H1 (cell line): ENCODE measurements at regions not wholly inside any gene's neighbourhood (a gene's known extent, or its start where the extent isn't known, plus 50 kb on each side); places are given as distances from the start of the nearest gene placed in this dataset.

Experiments used
- CTCF ChIA-PET: fragments of 300-600 bp; sonication (Branson Sonifier 250); formaldehyde crosslinking; loops from one replicate; lab custom pipeline; 2021; ENCODE audit not compliant: partially characterized antibody; lab: Charles Lee
- POLR2A ChIA-PET: fragments of 300-600 bp; sonication (Branson Sonifier 250); formaldehyde crosslinking; loops from one replicate; lab custom pipeline; 2021; ENCODE audit warnings: inconsistent platforms; ENCODE audit not compliant: partially characterized antibody; lab: Charles Lee
- DNase-seq, 2 experiments: peaks; one replicate each; pipeline versions ENCODE4 v3.0.0 to v3.0.0-alpha.2; 2010 to 2022; ENCODE audit warnings: low spot score in 2 of 2, low read depth in 1 of 2, mixed read lengths in 1 of 2
- FAIRE-seq: peaks from 2 replicates; lab custom pipeline; 2011; peaks lifted over from hg19 to GRCh38; lab: Jason Lieb, UNC
- H2AFZ ChIP-seq: 2 replicates; pipeline ENCODE4 v1.8.1; 2012; ENCODE audit warnings: low read length, inconsistent platforms
- H2AK5ac ChIP-seq: 2 replicates; pipeline ENCODE4 v1.6.1; 2013; ENCODE audit warnings: low read depth, low read length
- H2BK120ac ChIP-seq: replicated peaks from 2 replicates; pipeline ENCODE3; 2013; ENCODE audit warnings: low read depth, low read length, inconsistent platforms
- H2BK12ac ChIP-seq: 2 replicates; pipeline ENCODE4 v1.6.1; 2013; ENCODE audit warnings: low read depth, low read length
- H2BK15ac ChIP-seq: 2 replicates; pipeline ENCODE4 v1.6.1; 2013; ENCODE audit warnings: low read length
- H2BK20ac ChIP-seq: 2 replicates; pipeline ENCODE4 v1.6.1; 2013; ENCODE audit warnings: low read length
- H2BK5ac ChIP-seq: 2 replicates; pipeline ENCODE4 v1.6.1; 2013; ENCODE audit warnings: low read depth, low read length
- H3K14ac ChIP-seq: 2 replicates; pipeline ENCODE4 v1.6.1; 2013; ENCODE audit warnings: inconsistent platforms; ENCODE audit not compliant: insufficient read length
- H3K18ac ChIP-seq: 2 replicates; pipeline ENCODE4 v1.6.1; 2013; ENCODE audit warnings: low read length; ENCODE audit errors: extremely low read depth
- H3K23ac ChIP-seq: 2 replicates; pipeline ENCODE4 v1.6.1; 2013; ENCODE audit warnings: inconsistent platforms; ENCODE audit not compliant: insufficient read length
- H3K23me2 ChIP-seq: 2 replicates; pipeline ENCODE4 v1.6.1; 2013; ENCODE audit warnings: low read depth, low read length
- H3K27ac ChIP-seq: 2 replicates; pipeline ENCODE4 v1.6.1; 2011; ENCODE audit warnings: low read depth, low read length, inconsistent platforms
- H3K27me3 ChIP-seq, 4 experiments: replicated peaks in 1 of 4; 1 replicate in 1 of 4; 2 replicates in 3 of 4; pipeline versions ENCODE4 v1.6.1 to v1.8.1; 2011 to 2013; ENCODE audit warnings: low read length in 3 of 4, mild to moderate bottlenecking in 3 of 4, inconsistent platforms in 2 of 4, mixed read lengths in 2 of 4, moderate library complexity in 1 of 4; ENCODE audit not compliant: control insufficient read depth in 3 of 4, insufficient read depth in 3 of 4; ENCODE audit errors: extremely low read depth in 1 of 4
- H3K36me3 ChIP-seq, 4 experiments: 2 replicates each; pipeline versions ENCODE4 v1.6.1 to v1.8.1; 2011 to 2013; ENCODE audit warnings: mild to moderate bottlenecking in 4 of 4, low read length in 3 of 4, moderate library complexity in 2 of 4, control low read depth in 1 of 4, inconsistent platforms in 1 of 4; ENCODE audit not compliant: insufficient read depth in 4 of 4, control insufficient read depth in 2 of 4
- H3K4ac ChIP-seq: replicated peaks from 2 replicates; pipeline ENCODE3; 2013; ENCODE audit warnings: low read length, low read depth, mixed read lengths, inconsistent platforms; ENCODE audit not compliant: insufficient read length
- H3K4me1 ChIP-seq, 4 experiments: replicated peaks in 1 of 4; 1 replicate in 1 of 4; 2 replicates in 3 of 4; pipeline versions ENCODE4 v1.6.1 to v1.8.1; 2011 to 2013; ENCODE audit warnings: low read length in 3 of 4, inconsistent platforms in 2 of 4, mixed read lengths in 1 of 4; ENCODE audit not compliant: insufficient read depth in 4 of 4, control insufficient read depth in 3 of 4
- H3K4me2 ChIP-seq, 2 experiments: 2 replicates each; pipeline versions ENCODE4 v1.6.1 to v1.8.1; 2011 to 2013; ENCODE audit warnings: low read depth in 2 of 2, low read length in 2 of 2, control low read depth in 1 of 2, inconsistent platforms in 1 of 2, mild to moderate bottlenecking in 1 of 2; ENCODE audit not compliant: insufficient read depth in 1 of 2
- H3K4me3 ChIP-seq, 4 experiments: fragments of 200-600, 300-600 bp in 1 of 4; sonication (generic), shearing (Covaris generic), sonication (Bioruptor Twin) in 1 of 4; 2 replicates each; pipeline versions ENCODE4 v1.5.1 to v1.8.1; 2011 to 2016; ENCODE audit warnings: low read length in 4 of 4, low read depth in 3 of 4, control low read depth in 2 of 4, inconsistent platforms in 2 of 4, mild to moderate bottlenecking in 2 of 4, mixed read lengths in 1 of 4, moderate library complexity in 1 of 4; ENCODE audit not compliant: insufficient read depth in 2 of 4; ENCODE audit errors: extremely low read depth in 1 of 4
- H3K56ac ChIP-seq: replicated peaks from 2 replicates; pipeline ENCODE3; 2013; ENCODE audit warnings: low read depth, mild to moderate bottlenecking, mixed read lengths, low read length, inconsistent platforms; ENCODE audit not compliant: insufficient read length
- H3K79me1 ChIP-seq: 2 replicates; pipeline ENCODE4 v1.6.1; 2013; ENCODE audit warnings: low read depth, low read length, control low read depth
- H3K79me2 ChIP-seq, 2 experiments: 2 replicates each; pipeline versions ENCODE4 v1.6.1 to v1.8.1; 2012 to 2013; ENCODE audit warnings: low read length in 2 of 2, mild to moderate bottlenecking in 2 of 2, inconsistent platforms in 1 of 2; ENCODE audit not compliant: insufficient read depth in 2 of 2, control insufficient read depth in 1 of 2
- H3K9ac ChIP-seq, 4 experiments: replicated peaks in 1 of 4; 1 replicate in 1 of 4; 2 replicates in 3 of 4; pipeline versions ENCODE4 v1.6.1 to v1.8.1; 2011 to 2013; ENCODE audit warnings: low read depth in 3 of 4, low read length in 3 of 4, control low read depth in 2 of 4, mild to moderate bottlenecking in 2 of 4, moderate library complexity in 2 of 4, inconsistent platforms in 1 of 4; ENCODE audit errors: extremely low read depth in 1 of 4
- H3K9me3 ChIP-seq, 2 experiments: 2 replicates each; pipeline versions ENCODE4 v1.6.1 to v1.8.1; 2012 to 2013; ENCODE audit warnings: mild to moderate bottlenecking in 2 of 2, moderate library complexity in 2 of 2, control low read depth in 1 of 2, inconsistent platforms in 1 of 2, low read depth in 1 of 2, low read length in 1 of 2, mixed read lengths in 1 of 2; ENCODE audit not compliant: insufficient read depth in 2 of 2
- H4K20me1 ChIP-seq, 2 experiments: replicated peaks in 1 of 2; 2 replicates each; pipeline versions ENCODE3 to v1.8.1; 2011 to 2013; ENCODE audit warnings: inconsistent platforms in 2 of 2, low read length in 2 of 2, mild to moderate bottlenecking in 1 of 2; ENCODE audit not compliant: insufficient read depth in 2 of 2, control insufficient read depth in 1 of 2
- H4K5ac ChIP-seq: 2 replicates; pipeline ENCODE4 v1.6.1; 2013; ENCODE audit warnings: low read length, low read depth, mixed read lengths, inconsistent platforms; ENCODE audit not compliant: insufficient read length
- H4K8ac ChIP-seq: 2 replicates; pipeline ENCODE4 v1.8.0; 2013; ENCODE audit warnings: mild to moderate bottlenecking, moderate library complexity, low read length, inconsistent platforms; ENCODE audit not compliant: insufficient read depth; ENCODE audit errors: extremely low read depth
- H4K91ac ChIP-seq: replicated peaks from 2 replicates; pipeline ENCODE3; 2013; ENCODE audit warnings: low read length, mixed read lengths, inconsistent platforms; ENCODE audit not compliant: insufficient read length
- ATF2 ChIP-seq: IDR thresholded peaks from 2 replicates; pipeline ENCODE4 v1.6.1; 2012; ENCODE audit warnings: low read length, inconsistent platforms
- EZH2 ChIP-seq: fragments of 200-600 bp; sonication (generic); IDR thresholded peaks from 2 replicates; pipeline ENCODE4 v1.7.1; 2012; ENCODE audit warnings: low read depth, mild to moderate bottlenecking, moderate library complexity, low read length, inconsistent platforms; ENCODE audit not compliant: severe bottlenecking
- KDM1A ChIP-seq: fragments of 200-600, 300-600 bp; sonication (generic); IDR thresholded peaks from 2 replicates; pipeline ENCODE4 v1.7.1; 2016; ENCODE audit warnings: mild to moderate bottlenecking, low read length, borderline replicate concordance
- RAD21 ChIP-seq, 2 experiments: IDR thresholded peaks in 1 of 2; conservative IDR thresholded peaks in 1 of 2; 2 replicates each; pipeline ENCODE4 v1.6.1; 2011; ENCODE audit warnings: low read depth in 2 of 2, low read length in 2 of 2, improper control_type of control experiment in 1 of 2, inconsistent platforms in 1 of 2, mild to moderate bottlenecking in 1 of 2, moderate library complexity in 1 of 2
- RXRA ChIP-seq: IDR thresholded peaks from 2 replicates; pipeline ENCODE4 v1.6.1; 2011; ENCODE audit warnings: low read depth, mild to moderate bottlenecking, low read length, moderate library complexity; ENCODE audit not compliant: insufficient read depth
- WGBS, 2 experiments: shearing (Covaris generic) in 1 of 2; methylation state at CpG; one replicate each; pipeline versions ENCODE4 v1.1.6 to v1.1.7; 2013 to 2015; ENCODE audit warnings: low lambda C conversion rate in 2 of 2, mixed read lengths in 2 of 2, inconsistent platforms in 1 of 2, low coverage in 1 of 2, missing lambda C conversion rate in 1 of 2; ENCODE audit not compliant: insufficient replicate concordance in 2 of 2, insufficient coverage in 1 of 2, insufficient read length in 1 of 2; ENCODE audit errors: extremely low coverage in 1 of 2, missing lambda C conversion rate in 1 of 2; 5-methylcytosine and 5-hydroxymethylcytosine counted together

GRCh38 chr20:7716286-7716972 lies 223.8 kb downstream of the HAO1 start:
- no peak overlapping the region for H3K14ac ChIP-seq
- no peak overlapping the region for H3K18ac ChIP-seq
- 97% methylated on average over 6 of the region's 6 CpGs; no CpG with 5 or more reads in 1 of the 2 experiments for WGBS, 2 experiments
- no peak overlapping the region for H3K56ac ChIP-seq
- H3K36me3 ChIP-seq, result no peaks in the 10 kb centered on the region
- no peaks in the 10 kb centered on the region for H4K20me1 ChIP-seq
- H3K23ac ChIP-seq, result no peak overlapping the region
- no peaks in the 10 kb centered on the region for H3K23me2 ChIP-seq
- H2BK5ac ChIP-seq, result no peak overlapping the region
- H3K79me2 ChIP-seq, result no peaks in the 10 kb centered on the region
- H4K91ac ChIP-seq, result no peak overlapping the region
- no peak overlapping the region for H3K27ac ChIP-seq
- no peak overlapping the region for H2BK120ac ChIP-seq
- no peak overlapping the region for H4K5ac ChIP-seq
- H4K8ac ChIP-seq, result no peak overlapping the region
- H2BK12ac ChIP-seq, result no peak overlapping the region
- H2BK20ac ChIP-seq, result no peak overlapping the region
- DNase-seq (no peak), FAIRE-seq (no peak)
- no peak for TF ChIP-seq RAD21 (IDR thresholded peaks at IDR 0.05 in 1 of 2, conservative IDR thresholded peaks at IDR 0.05 in 1 of 2; ENCODE audit: low read depth in 2 of 2, low read length in 2 of 2)
- no peak for TF ChIP-seq EZH2
- TF ChIP-seq ATF2, result no peak
- TF ChIP-seq RXRA, result no peak
- TF ChIP-seq KDM1A, result no peak
- H3K9me3 ChIP-seq, result no peaks in the 10 kb centered on the region
- POLR2A ChIA-PET, result no interaction called here
- no peak overlapping the region for H2AFZ ChIP-seq
- H3K4me3 ChIP-seq, result no peak overlapping the region
- no peak overlapping the region for H2BK15ac ChIP-seq
- no peak overlapping the region for H3K4ac ChIP-seq
- H3K4me1 ChIP-seq, result no peaks in the 10 kb centered on the region
- H3K27me3 ChIP-seq, result no peaks in the 10 kb centered on the region
- CTCF ChIA-PET, result no interaction called here
- no peak overlapping the region for H2AK5ac ChIP-seq
- no peak overlapping the region for H3K9ac ChIP-seq
- H3K79me1 ChIP-seq, result no peaks in the 10 kb centered on the region
- no peak overlapping the region for H3K4me2 ChIP-seq
